NCI-H69 (cell line): ENCODE measurements at regions not wholly inside any gene's neighbourhood (a gene's known extent, or its start where the extent isn't known, plus 50 kb on each side); places are given as distances from the start of the nearest gene placed in this dataset.
"Not testable (repeated sequence)": the region's sequence is repeated elsewhere in the genome, so short reads cannot be mapped to it uniquely, and the experiment has no call there.

Experiments used
- DNase-seq: peaks from one replicate; lab custom pipeline; 2025; lab: John Stamatoyannopoulos, UW

DNA sequence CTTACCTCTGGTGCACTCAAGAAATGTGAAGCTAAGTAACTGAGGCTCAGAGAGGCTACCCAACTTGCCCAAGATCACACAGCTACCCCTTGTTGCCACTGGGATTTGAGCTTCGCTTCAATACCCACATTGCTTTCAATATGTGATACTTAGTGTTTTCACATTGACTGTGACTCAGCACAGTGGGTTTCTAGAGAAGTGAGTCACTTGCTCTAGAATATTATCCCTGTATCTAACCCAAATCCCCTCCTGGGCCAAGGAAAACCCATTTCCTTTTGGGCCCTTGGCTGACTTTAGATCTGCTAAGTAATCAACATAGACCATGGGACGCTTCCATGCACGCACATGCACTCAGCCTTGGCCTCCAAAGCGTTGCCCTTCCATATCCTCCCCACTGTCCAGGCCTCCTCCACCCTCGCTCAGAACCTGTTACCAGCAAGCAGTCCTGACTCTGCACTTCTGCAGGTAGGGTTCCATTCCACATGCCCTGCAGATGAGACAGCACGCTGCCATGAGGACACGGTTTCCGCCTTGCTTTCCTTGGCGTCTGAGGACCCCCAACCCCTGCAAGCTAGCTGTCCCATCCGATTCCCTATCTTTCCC, 87.7 kb upstream of the CHST15 start:
- no peak for DNase-seq

DNA sequence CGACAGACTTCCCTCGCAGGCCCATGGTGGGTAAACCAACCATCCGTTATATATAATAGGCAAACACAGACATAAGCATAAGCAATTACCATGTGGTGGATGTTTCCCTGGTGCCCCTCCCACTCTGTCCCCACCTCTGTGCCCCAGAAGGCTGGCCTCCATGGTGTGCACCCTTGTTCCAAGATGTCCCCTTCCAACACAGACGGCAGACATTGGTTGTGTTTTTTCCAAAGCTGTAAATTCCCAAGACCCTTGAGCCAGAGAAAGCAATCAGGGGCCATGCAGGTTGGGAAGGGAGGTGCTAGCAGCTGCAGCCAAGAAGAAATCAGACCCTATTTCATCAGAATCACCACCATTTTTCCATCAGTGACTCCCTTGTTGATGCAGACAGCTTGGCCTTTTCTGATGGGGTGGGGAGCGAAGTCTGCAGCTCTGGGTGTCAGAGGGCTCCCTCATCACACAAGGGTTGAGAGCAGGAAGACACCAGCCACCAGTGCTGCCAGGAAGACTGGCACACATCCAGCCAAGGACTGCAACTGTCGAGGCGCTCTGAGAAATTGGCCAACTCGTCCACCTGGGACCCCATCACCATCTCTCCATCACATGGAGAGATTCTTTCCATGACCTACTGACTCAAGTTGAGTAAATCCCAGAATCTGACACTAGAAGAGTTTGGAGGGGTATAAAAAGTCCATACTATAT, 86.8 kb upstream of the CHST15 start:
- DNase-seq = no peak

DNA sequence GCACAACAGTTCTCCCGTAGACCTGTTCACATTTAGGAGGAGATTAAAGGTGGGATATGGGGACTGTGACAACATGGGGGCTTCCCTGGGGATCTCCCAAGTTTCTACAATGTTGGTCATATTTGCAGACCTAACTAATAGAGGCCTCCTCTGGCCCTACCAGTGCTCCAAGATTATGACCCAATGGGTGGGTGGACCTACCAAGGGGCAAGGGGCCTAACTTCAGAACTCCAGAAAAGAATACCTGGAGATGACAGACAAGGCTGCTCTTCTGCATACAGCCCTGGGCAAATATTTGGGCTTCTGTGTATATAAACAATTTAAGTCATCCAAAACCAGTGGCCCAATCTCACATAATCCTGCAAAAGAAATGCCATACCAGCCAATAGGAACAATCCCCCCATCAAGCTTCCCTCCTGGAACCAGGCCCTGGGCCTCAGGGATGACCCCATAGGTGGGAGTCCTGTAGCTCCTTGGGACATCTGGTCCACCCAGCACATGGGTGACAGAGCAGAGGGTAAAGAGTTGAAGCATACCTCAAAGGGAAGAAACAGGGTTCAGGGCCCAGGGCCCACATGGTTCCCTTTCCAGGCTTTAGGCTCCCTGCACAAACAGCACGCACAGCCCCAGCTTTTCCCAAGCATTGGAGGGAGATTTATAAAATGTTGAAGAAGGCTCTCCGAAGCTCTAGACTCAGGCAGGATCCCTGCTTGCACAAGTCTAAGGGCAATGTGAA, 86.1 kb upstream of the CHST15 start:
- no peak for DNase-seq

DNA sequence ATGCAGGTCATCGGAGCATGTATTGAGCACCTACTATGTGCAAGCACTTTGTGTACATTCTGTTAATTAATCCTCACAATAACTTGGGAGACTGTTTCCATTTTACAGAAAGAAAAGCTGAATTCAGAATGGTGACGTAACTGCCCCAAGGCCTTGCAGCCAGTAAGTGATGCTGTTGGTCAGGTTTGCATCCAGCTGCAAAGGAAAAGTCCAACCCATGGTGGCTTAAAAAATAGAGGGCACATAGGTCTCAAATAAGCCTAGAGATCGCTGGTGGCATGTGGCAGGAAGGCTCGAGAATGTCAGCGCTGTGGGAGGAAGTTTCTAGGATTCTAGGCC, 83.8 kb upstream of the CHST15 start:
- no peak for DNase-seq

DNA sequence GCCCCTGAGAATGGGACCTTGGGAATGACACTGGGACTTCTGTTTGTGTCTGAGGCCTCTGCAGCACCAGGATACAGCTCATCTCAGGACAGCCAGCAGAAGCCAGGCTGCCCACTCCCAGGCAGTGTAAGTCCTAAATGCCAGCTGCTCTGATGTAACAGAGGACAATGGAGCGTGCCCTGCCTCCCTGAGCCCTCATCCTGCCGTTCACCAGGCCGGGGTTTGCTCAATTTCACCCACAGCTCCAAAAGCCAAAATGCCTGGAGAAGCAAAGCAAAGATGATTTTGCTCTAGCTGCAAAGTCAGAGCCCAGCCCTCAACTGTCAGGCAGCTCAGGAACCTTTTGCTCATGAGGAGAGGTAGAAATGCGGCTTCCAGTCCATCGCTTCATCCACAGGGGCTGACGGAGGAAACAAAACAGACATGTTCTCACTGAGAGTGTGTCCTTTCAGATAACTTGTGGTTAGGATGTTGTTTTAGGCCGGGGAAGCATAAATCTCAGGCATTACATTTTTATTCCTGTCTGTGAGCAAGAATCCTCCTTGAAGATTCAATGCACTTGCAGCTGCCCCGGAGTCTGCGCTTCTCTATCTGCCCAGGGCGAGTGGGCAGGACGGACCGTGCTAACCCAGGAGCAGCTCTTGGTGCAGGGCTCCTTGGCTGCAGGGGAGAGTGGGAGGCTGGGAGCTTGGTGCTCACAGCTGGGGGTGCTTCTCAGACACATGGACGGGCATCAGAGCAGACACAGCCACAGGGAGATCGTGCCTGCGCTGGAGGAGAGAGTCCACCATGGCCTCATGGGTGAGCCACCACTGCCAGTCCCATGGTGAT, 83.2 kb upstream of the CHST15 start:
- DNase-seq = no peak

DNA sequence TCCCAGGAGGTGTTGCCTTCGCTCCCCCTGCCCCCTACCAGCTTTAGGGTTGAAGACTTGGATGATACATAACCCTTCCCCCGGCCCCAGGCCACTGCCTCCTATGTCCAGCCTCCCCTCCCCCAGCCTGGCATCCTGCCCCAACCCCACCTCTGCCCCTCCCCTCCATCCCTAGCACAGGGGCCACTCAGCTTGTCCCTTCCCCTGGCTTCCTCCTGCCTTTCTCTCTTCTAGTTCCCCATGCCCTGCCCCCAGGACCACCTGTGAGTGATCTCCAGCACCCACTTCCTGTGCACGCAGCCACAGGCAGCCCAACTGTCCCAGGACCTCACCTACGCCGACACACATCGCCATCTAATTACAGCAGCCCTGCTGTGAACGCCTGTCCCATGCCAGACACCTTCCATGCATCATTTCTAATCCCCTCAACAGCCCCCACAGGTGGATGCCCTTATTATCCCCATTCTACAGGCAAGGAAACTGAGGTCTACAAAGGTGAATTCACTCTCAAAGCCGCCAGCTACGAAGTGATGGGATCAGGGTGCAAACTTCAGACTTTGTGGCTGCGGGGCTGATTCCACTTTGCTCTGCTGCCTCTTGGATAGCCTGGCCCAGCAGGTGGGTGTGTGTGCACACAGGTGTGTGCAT, 82.4 kb upstream of the CHST15 start:
- DNase-seq = no peak

DNA sequence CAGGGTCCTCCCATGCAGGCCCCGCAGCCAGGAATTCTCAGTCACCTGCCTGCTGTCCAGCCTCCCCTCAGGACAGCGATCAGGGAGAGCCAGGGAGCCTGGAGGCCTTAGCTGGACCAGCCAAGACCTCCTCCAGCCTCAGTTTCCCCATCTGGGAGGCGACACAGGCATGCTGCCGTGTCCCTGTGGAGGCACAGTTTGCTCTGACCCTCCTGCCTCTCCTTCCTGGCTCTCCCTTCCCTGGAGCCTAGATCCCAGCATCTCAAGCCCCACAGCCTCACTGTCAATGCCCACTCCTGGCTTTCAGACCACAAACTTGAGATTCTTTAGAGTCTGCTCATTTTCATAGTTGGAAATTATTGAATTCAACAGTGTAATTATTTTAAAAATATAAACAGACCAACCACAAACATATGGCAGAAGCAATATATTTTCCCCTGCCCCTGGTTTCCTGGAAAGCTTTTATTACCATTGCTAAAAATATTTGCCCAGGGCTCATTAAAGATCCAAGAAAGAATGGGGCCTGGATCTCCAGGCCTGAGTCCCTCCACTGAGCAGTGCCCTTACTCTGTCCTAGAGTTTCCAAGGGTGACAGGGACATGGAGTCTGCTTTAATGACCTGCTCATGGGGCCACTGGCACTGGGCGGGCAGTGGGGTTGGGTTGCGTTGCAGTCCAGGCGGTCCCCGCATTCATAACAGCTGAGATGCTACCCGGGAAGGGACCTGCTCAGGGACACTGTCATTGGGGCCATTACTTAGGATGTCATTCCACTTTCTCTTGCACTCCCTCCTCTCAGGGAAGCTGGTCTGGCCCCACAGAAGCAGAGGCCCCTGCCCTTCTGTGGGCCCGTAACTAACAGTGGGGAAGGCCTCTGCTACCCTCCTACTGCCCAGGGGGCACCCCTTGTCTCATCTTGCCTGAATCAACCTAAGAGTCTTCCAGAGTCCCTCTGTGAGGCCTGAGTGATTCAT, 81.6 kb upstream of the CHST15 start:
- no peak for DNase-seq

DNA sequence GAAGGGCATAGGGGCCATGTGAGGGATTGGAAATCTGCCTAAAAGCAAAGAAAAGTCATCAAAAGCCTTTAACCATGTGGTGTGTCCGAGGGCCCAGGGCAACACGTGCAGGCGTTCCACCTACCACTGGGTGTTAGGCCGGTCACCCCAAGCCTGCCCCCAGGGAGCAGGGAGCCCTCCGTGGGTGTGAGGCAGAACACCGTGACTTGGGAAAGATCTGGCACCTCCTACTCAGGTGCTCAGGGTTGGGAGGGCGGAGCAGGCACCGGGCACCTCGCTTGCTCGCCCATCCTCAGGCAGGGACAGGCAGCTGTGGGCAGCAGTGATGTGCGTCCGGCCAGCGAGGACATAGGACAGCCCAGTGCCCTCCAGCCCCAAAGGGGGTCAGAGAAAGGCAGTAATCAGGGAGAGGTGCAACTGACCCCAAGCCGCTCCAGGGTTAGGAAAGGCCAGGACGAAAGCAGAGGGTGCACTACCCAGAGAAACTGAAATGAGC, 80.7 kb upstream of the CHST15 start:
- no peak for DNase-seq

DNA sequence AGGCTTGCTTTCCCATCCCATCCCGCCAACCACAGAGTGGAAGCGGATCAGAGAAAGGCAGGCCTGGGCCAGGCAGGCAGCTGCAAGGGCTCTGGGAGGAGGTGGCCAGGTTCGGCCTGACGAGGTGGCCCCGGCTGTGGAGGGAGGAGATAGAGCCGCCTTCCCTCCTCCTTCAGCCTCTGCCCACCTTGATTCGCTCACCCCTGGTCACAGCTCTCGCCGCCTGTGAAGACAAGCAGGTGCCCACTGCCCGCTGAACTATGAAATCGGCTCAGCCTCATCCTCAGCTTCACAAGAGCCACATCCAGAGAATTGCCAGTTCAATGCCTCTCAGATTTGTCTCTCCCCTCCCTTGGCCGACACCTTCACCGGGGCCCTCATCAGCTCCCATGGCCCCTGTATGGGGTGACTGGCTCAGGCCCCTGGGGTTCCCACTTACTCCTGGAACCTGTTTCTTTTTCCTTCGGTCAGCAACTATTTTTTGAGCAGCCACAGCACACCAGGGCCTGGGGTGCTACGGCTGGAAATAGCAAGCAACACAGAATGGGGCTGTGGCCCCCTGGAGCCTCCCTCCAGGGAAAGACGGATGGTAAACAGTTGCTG, 80.0 kb upstream of the CHST15 start:
- DNase-seq = no peak

DNA sequence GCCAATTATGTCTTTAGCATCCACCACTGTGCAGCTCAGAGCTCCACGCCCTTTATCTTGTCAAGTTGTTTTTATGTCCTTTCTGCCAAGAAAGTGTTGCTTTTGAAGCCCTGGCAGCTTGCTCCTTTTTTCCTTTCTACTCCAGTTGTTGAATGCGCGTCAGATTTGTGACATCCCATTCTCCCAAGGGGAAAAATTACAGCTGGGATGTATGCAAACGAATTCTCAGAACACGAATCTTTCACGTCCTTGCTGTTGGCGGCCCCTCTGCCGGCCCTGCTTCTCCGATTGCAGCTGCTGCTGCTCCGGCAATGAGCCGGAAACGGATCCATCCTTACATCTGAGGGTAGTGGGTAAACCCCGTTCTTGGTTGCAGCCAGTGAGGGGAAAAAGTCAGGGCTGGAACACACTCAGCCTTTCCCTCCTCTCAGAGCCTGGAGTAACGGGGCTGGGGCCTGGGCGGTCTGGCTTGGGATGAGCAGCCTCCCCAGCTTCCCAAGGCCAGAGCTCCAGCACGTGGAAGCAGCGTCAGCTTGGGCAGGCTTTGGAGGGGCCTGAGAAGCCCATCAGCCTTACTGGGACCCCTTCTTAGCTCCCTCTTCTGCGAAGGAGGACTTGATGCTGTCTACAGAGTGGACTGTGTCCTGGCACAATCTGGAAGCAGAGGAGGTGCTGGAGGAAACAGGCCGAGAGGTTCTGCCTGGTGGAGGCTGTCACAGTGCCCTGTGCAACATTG, 79.0 kb upstream of the CHST15 start:
- no peak for DNase-seq

DNA sequence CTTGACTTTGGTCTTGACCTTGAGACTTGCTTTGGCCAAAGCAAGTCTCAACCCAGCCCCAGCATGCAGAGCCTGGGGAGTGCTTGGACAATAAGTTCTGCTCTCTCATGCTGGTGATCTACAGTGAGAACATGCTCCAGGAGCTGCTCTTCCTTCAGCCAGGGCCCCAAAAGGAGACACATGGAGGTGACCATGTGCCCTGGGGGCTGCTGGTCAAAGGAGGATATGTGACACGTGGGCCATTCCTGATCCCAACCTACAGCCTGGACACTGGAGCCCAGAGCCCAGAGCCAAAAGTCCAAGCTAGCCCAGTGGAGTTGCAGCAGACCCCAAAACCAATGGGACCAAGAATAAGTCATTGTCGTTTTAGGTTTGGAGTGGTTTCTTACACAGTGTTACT, 78.2 kb upstream of the CHST15 start:
- no peak for DNase-seq

DNA sequence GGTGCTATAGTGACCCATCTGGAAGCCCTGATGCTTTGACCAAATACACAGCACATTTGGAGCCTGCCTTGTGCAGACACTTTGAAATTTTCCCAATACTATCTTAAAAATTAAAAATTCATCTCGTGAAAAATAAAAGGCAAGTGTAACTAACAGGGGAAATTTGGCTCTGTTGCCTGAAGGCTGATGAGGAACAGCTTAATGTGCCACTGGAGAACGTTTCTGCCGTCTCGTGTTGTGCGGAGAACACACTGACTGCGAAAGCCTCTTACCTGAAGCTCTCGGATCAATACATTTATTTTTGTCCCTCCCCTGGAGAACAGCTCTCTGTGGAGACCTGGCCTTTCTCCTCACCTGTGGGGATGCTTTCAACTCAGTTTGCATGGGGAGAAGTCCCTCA, 77.2 kb upstream of the CHST15 start:
- DNase-seq = no peak

DNA sequence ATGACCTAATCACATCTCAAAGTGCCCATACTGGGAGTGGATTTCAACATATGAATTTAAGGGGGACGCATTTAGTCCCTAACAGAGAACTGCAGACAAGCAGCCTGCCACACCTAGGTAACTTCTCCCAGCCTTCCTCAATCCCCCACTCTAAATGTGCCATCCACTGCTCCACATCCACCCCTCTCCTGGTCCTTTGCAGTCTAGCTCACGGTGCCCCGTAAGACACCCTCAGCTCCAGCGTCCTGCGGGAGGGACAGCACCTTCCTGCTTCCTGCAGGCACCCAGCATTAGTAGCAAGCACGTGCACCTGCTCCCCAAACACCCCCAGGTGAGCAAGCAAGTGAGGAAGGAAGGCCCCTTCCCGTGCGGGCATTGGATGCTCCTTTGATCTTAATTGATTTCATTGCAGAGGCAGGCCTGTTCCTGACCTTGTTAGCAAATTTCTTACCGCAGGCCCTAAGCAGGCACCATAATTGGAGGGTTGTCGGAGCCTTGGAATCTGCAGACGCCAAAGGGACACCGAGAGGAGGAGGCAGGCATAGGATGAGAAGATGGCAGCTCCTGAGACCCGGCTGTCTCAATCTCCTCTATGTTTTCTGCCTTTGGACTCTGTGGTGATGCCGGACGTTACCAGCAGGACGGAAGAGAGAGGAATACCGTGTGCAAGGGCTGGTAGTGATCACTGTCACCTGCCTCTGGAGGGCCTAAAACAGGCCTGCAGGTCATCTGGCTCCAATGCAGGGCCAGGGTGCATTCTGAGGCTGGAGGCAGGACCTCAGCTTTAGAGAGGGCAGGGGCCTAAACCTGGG, 75.8 kb upstream of the CHST15 start:
- DNase-seq = no peak

DNA sequence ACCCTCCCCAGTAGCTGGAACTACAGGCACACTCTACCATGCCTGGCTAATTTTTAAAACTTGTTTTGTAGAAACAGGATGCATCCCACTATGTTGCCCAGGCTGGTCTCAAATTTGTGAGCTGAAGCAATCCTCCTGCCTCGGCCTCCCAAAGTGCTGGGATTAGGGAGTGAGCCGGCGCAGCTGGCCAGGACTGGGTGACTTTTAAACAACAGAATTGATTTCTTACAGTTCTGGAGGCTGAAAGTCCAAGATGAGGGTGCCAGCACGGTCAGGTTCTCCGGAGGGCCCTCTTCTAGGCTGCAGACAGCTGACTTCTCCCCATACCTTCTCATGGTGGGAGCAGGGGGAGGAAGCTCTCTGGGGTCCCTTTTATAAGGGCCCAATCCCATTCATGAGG, 75.2 kb upstream of the CHST15 start:
- no peak for DNase-seq

DNA sequence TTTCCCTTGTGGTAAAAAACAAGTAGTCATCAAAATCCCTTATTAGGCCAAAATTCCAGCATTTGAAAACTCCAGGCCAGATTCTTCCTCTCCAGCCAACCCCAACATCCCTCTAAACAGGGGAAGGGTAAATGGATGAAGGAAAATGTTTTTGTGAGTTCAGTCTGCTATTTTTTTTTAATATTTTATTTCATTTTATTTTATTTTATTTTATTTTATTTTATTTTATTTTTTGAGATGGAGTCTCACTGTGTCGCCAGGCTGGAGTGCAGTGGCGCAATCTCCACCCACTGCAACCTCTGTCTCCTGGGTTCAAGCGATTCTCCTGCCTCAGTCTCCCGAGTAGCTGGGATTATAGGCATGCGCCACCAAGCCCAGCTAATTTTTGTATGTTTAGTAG, 74.5 kb upstream of the CHST15 start:
- DNase-seq = not testable (repeated sequence)

DNA sequence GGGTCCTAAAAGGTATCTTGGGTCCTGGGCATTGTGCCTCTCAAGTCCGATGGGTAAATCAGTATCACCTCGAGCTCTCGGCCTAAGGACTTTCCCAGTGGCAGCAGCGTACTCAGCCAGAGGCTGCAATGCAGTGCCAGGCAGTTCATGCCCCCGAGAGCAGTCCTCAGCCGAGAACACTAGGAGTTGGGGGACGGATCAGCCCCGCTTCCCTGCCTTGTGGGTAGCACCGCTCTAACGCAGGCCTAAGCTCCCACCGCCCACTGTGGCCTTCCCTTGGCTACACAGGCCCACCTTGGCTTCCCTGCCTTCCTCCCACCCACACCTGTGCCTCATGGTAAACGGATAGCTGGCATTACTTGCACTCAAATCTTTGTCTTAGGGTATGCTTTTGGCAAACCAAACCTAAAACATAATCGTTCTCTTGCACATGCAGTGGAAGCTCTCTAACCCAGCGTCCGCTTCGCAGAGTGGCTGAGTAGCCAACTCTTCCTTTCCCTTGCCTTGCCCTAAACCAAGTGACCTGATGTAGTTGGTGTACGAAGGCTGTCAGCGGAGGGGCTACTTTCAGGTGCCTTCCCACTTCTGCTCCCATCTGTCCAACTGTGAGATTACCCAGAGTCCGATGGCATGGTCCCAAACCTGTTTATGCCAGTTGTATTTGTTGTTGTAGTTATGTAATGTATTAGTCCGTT, 73.2 kb upstream of the CHST15 start:
- no peak for DNase-seq

DNA sequence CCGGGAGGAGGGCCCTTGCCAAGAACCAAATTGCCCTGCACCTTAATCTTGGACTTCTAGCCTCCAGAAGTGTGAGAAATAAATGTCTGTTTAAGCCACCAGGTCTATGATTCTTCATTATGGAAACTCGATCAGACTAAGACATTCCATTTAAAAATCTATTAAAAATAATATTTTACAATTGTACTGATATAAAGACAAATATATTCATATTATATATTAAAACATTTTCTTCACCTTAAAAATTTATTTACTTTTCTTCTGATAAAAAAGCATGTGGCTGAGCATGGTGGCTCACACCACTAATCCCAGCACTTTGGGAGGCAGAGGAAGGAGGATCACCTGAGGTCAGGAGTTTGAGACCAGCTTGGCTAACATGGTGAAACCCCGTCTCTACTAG, 72.4 kb upstream of the CHST15 start:
- no peak for DNase-seq

DNA sequence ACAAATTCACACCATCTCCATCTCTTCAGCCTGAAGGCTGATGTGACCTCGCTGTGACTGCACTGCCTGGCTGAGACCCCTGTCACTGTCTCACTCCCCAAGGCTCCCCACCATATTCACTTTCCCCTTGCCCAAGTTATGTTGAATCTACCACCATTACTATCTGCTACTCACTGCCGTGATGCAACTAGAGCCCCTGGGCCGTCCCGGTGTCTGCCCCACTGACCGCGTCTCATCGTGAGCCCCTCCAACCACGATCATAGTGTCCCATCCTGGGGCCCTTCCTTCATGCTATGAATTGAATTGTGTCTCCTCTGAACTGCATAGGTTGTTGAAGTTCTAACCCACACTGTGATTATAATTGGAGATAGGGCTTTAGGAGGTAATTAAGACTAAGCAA, 71.9 kb upstream of the CHST15 start:
- no peak for DNase-seq
